HG03064 (cell line): ENCODE measurements at regions not wholly inside any gene's neighbourhood (a gene's known extent, or its start where the extent isn't known, plus 50 kb on each side); places are given as distances from the start of the nearest gene placed in this dataset.

ENCODE experiments used
- ATAC-seq: cut with Tn5 transposase; IDR thresholded peaks from one replicate; pipeline ENCODE4 v1.9.1; 2021; ENCODE audit warnings: low read depth; ENCODE audit not compliant: unreplicated experiment

DNA sequence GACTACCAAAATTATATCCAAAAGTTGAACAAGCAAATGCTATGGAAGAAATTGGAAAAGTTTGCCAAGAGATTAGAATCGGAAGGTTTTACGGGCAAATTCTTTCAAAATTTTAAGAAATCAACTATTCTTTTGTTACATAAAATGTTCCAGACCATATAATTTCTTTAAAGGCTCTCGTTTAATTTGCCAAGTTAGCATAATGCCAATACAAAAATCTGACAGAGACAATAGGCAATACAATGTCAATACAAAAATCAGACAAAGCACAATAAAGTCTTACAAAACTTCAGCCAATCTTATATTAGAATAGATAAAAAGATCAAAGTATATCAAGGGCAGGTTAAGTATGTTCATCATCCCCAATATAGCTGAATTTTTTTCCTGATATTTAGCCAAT, 224.2 kb downstream of the BCL11A start:
- no peak for ATAC-seq

DNA sequence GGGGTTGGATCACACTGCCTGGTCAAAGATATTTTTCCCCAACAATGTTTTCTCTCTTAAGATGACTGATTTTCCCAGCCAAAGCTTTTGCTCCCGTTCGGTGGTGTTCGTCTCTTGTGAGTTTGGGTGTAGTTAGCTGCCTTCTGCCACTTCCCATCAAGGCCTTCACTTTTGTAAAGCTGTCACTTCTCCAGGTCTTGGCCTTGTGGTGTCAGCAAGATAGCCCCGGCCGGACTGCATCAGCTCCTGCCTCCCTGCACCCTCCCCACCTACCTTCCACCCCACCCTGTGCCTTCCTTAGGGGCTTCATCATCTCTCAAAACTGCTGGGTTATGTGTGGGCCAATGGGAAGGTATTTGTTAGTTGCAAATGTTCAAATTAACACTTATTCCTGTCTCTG, 228.9 kb downstream of the BCL11A start:
- ATAC-seq, result no peak

DNA sequence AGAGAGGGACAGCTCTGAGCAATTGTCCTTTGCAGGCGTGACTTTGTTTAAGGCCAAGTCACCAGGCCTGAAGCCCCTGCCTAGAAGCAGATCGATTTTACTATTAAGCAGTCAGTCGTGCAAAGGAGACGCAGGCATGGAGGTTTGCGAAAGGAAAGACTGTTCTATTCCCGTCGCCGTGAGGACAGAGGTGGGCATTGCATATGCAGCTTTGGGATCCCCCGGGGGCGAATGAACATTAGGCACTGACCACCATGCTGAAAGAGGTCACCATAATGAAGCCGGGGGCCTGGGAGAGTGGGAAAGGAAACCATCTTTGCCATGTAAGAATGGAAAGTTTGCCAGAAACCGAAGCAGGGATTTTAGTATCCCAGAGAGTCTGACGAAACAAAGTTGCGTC, 231.6 kb downstream of the BCL11A start:
- no peak for ATAC-seq

DNA sequence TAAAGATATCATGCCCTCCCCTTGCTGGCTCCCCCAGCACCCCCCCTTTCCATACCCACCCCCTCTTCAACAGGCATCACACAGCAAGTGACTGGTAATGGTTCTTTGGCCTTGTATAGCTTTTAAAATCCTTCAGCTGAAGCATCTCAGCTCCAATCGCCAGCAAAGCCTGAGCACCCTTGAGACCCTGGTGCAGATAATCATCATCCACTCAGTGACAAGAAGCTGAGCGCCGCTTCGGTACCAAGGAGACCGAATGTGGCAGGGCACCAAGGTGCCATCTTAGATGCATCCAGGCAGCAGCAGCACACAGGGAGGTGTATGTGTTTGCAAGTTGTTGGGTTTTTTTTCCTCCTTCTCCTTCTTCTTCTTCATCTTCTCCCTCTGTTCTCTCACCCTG, 232.7 kb downstream of the BCL11A start:
- no peak for ATAC-seq

DNA sequence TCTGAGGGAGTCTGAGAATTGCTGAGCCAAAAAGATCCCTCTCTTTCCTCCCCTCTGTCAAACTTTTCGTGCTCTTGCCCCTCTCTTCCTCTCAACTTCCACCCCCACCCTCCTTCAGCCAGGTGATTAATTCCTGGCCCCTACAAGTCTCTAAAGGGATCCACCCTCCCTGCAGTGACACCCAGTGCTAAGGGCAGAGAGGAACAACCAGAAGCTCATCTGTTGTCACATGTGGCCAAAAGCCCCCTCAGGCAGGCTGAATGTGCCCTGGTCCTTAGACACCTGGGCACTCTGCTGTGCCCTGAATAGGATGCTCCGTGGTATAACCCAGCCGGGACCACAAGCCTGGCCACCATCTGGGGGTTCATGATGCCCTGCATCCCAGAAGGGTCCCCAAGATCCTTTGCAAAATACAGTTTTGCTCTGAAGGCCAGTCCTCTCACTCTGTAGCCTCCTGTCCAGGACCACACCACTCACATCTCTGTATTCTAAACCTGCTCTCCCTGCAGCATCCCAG, 234.4 kb downstream of the BCL11A start:
- no peak for ATAC-seq

DNA sequence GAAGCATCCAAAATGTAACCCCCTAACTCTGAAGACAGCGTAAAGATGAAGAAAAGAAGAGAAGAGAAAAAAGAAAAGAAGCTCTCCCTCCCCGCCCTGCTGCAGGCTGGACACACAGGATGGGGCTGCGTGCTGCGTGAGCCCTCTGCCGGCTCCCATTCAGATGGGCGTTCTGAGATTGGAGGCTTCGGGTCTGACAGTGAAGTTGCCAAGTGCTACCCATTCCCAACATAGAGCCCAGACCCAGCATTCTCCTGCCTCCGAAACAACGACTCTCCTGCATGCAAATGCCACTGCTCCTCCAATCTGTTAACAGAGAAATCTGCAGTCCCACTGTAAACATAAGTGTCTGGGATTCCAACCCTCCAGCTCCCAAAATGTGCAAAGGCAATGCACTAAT, 234.9 kb downstream of the BCL11A start:
- no peak for ATAC-seq

DNA sequence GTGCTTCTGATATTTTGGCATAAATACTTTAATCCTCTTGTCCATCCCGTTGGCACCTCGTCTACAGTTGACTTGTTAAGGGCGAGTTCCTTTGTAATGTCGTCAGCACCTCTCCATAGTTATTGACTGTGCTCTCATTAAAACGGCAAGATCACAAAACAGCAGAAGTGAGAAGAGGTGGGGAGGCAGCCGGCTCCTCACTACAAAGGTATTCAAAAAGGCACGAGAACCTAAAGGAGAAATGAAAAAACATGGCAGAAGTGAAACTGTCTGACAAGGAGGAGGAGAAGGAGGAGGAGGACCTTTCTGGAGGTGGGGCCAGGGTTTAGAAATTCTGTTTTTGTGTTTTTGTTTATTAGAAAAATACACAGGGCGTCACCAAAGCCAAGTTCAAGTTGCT, 235.6 kb downstream of the BCL11A start:
- ATAC-seq, result no peak

DNA sequence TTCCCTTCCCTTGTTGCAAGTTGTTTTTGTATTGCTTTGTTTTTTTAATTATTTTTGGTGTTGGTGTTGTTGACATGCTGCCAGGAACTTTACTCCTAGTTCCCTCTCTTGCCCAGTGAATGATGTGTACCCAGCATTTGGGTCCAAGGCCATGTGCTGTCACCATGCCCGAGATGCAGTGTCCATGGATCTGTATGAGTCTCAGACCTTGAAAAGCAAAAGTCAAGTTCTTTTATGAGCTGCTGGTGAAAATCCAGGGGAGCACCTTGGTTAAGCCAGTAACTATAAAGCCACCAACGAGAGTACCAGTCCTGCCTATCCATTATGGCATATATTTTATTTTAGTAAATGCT, 236.4 kb downstream of the BCL11A start:
- ATAC-seq, result no peak

DNA sequence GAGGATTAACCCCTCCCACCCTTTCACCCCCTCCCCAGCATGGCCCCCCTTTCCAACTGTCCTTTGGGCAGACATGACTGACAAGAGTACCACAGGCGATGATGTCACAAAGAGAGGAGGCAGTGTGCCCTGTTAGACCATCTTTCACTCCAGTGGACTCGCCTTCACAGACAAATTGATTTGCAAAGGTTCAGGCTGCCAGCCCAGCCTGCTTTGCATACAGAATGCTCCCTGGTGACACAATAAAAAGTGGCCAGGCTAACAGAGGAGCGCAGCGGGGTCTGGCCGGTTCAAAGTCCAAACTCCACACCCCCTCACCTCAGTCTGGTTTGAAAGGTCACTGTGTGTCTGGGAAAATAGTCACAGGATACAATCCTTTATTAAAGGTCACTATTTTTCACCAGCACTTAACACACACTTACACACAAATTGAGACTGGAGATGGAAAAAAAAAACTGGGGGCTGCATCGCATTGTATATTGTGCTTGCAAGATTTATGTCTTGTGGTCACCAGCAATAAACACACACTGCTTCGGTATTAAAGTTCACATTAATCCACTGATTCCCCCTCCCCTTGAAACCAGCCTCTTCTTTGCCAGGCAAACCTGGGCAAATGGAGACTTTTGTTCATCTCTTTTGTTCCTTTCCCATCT, 236.9 kb downstream of the BCL11A start:
- ATAC-seq, result no peak

DNA sequence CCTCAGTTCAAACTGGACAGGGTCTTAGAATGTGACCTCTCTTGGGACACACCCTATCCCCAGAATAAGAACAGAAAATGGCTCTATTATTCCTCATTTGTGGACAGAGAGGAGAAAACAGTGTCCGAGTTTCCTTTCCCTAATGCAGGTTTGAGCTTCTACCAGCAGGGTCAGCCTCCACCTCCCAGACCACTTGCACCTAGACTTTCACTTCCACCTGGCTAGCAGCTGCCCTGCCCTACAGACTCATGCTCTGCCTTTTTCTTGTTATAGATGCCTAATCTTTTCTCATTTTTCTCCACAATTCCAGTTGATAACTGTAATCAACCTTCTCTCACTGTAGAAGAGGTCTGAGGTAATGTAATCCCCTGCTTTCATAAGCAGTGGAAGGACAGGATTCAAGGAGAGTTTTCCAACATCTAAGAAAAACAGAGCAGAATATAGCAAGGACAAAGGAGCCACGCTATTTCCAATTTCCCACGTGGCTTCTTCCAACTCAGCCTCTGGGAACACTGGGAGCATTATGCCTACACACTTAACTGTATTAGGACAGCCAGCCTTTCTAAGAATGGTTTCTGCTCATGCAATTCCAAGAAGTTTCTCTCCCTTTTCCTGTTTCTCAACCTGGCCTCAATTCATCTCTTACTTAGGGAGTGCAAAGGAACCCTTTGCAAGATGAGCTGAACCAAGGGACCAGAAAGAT, 239.8 kb downstream of the BCL11A start:
- ATAC-seq, result no peak

DNA sequence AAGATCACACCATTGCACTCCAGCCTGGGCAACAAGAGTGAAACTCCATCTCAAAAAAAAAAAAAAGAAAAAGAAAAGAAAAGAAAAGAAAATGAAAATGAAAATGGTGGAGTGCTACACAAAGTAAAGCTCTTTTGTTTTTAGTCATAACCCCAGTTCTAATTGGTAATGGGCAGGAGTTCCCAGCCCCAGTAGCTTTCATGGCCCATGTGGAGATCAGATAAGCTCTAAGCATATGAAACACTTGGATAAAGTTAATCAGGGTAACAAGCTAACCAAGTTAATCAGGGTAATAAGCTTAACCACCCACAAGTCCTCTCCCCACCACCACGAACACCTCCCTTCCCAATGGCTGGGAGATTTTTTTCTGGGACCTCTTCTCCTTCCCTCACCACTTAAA, 240.8 kb downstream of the BCL11A start:
- peak; percentile 71 for ATAC-seq

DNA sequence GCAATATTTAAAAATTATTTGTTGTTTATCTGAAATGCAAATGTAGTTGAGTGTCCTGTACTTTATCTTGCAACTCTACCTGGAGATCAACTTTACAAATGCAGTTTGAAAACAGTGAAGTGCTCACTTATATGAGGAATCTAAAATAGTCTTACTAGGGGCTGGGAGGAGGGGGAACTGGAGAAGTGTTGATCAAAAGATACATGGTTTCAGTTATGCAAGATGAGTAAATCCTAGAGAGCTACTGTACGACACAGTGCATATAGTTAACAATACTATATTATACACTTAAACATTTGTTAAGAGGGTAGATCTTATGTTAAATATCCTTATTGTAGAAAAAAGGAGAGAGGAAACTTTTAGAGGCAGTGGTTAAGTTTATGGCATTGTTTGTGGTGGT, 241.9 kb downstream of the BCL11A start:
- ATAC-seq, result peak; percentile 49

DNA sequence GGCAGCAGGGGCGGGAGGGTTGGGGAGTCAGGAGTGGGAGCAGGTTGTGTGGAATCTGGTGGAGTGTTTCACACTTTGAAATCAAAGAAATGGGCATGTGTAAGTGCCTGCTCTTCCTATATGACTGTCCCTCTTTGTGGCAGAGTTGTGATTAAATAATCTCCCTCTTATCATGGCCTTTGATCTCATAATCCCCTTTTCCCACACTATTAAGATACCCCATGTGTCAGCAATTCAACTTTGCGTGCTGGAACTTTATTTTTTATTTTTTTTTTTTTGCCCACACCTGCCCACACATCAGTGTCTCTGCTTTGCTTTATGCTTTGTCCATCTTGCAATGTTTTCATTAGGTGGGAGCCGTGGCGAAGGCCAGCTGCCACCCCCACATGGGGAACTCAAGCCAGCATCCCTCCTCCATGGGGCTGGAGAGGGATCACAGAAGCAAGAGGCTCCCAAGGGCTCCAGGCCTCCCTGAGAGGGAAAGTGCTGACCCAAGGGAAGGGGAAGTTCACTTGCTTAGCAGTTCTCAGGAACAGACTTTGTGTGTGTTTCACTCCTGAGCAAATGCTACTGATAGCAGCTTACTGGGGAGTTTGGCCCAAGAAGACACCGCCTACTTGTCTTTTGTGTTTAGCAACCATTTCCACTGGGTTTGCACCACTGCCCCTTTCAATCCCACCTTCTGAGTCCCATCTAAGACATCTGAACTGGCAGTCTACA, 243.4 kb downstream of the BCL11A start:
- ATAC-seq, result no peak

DNA sequence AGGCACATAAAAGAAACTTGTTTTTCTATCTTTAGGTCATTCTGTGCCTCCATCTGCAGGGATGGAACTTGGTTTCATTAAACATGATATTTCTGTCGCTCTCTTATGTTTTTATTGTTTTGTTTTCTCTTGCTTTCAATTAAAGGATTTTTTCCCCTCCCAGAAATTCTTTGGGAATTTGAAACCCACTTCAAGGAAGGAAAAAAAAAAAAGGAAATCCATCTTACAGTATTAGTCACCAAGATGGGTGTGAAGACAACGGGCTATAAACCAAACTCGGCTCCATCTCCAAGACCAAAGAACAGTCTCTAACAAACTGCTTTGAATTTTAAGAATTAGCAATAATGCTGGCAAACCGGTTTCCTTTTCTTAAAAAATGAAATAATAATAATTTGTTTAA, 244.1 kb downstream of the BCL11A start:
- ATAC-seq, result no peak

DNA sequence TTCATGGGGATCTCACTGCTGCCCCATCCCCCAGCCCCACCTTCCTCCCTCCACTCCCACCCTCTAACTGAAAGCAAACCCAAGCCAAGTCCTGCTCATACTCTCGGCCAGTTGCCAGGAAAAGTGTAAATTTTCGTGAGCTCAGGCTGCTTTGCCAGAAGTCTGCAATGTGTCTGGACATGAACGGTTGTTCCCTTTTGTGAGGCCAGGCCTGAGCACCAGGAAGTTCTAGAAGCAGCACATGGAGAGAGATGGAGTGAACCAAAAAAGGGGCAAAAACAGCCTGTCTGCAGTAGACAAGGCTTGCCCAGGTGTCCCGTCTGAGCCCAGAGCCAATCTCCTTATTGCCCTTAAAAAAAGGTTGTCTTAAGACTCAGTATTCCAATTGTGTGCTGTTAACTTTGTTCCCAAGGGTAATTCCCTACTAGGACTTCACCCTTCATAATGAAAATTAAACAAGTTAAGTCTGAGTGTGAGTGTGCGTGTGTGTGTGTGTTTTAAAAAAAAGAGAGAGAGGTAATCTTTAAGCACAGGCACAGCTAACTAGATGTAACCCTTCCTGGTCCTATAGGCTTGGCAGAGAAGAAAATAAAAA, 247.1 kb downstream of the BCL11A start:
- ATAC-seq, result no peak

DNA sequence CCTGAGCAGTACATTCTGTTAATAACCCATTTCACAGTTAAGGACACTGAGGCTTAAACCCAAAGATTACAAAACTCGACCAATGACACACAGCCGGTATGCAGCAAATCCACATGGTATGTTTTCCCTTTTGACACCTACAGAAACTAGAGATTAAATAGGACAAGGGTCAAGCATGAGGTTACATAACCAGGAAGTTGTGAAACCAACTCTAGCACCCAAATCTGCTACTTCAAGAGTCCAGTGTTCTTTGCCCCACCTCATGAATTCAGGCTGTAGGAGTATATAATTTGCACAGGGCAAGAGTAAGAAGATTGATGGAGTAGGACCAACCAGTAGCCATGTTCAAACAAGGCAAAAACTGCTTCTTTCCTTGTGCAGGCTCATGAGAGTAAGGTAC, 249.8 kb downstream of the BCL11A start:
- no peak for ATAC-seq

DNA sequence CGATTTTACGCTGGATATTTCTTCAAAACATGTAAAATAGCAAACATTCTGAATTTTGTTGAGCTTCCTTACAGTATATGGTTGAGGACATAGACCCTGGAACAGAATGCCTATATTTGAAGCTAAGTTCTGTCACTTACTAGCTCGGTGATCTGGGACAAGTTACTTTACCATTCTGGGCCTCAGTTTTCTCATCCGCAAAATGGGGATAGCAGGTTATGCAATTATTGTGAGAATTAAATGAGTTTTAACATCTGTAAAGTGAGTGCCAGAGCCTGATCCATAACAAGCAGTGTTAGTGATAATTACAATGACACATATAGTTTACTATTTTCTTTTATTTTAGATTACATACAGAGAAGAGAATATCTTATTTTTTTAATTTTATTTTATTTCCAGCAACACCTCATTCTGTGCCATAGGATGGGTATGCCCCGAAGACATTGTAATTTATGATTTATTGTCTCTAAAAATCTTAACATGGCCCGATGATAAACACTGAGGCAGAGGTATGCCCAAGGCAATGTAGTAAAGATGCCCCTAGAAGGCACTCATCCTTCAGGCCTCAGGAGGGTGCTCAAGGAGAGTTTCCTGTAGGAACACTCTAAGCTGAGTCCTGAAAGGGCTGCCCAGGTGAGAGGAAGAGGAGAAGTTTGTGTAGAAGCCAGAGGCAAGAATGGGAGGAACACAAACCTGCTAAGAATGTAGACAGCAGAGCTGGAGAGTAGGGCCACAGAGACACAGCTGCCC, 250.9 kb downstream of the BCL11A start:
- ATAC-seq, result no peak

DNA sequence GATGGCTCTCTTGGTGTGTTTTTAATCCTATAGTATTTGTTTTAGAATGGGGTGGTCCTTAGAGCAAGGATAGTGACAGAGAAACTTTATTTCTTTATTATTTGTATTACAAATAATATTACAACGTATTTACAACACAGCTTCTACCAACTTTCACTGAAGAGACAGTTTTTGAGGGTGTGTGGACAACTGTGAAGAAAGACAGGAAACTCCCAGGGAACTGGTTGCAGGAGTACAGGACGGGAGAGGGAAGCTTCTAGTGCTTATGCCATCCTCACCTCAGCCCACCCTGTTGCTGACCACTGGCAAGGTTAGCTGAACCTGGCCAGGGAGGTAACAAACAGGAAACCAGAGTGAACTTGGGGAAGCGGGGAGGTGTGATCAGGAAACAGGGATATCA, 251.7 kb downstream of the BCL11A start:
- ATAC-seq, result no peak

DNA sequence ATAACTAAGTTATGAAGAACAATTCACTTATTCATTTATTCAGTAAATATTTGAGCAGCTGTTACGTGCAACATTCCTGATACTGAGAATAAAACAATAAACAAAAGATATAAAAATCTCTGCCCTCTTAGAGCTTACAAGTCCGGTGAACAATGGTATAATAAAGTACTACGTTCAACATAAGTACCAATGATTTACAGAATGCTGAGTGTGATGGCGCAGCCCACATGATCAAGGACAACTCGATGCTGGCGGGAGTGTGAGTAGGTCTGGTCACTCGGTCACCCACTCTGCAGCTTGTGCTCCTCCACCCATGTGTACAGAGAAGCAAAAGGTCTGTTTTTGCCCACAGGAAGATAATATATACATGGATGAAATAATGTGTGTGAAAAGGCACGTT, 254.3 kb downstream of the BCL11A start:
- ATAC-seq, result no peak

DNA sequence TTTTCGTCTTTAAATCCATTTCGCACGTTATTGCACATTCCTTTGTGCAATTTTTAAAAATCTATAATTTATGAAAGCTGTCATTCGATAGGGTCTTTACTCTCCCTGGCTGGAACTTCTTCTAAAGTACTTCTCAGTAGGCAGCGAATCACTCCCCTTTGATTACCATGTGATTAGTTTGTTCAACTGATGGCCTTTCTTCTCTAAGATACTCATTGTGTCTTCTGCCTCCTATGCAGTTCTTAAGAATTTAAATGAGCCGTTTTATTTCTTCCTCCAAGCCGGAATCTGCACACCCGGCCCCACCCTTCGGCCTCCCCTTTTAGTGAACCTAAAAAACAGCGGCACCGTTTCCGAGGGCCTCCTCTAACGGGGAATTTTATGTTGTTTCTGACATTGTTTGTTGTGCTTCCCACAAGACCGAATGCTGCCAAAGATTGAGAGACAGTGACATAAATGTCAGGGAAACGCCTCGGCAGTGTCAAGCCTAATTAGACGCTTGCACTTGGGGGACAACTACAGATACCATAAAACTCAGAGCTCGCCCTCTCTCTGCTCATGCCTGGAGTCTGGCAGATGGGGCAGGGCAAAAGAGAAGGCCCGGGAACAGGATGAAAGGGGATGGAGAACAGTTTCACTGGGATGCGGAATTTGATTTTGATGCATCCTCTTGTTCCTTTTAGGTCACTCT, 255.3 kb downstream of the BCL11A start:
- ATAC-seq, result no peak
